AG04449 (cell line): ENCODE measurements at regions not wholly inside any gene's neighbourhood (a gene's known extent, or its start where the extent isn't known, plus 50 kb on each side); places are given as distances from the start of the nearest gene placed in this dataset.

Source experiments
- CTCF ChIA-PET: fragments of 350-600 bp; formaldehyde crosslinking; extraction: SDS; loops from one replicate; lab custom pipeline; 2021; ENCODE audit warnings: antibody characterized with exemption; lab: Yijun Ruan, JAX
- POLR2A ChIA-PET: fragments of 400-600, 350-600 bp; formaldehyde crosslinking; extraction: SDS; loops from one replicate; lab custom pipeline; 2020; ENCODE audit warnings: antibody characterized with exemption, inconsistent platforms; lab: Yijun Ruan, JAX
- DNase-seq: peaks from one replicate; pipeline ENCODE4 v3.0.0-alpha.2; 2010; ENCODE audit warnings: low read depth, low spot score
- H3K4me3 ChIP-seq: 2 replicates; pipeline ENCODE4 v1.5.1; 2011; ENCODE audit warnings: low read depth, mild to moderate bottlenecking, control low read depth, low read length
- TF ChIP-seq, protein P1 (sequence below): IDR thresholded peaks from one replicate; pipeline ENCODE4 v1.5.1; 2011; ENCODE audit warnings: mild to moderate bottlenecking, moderate library complexity, low read length, control low read depth, inconsistent platforms; ENCODE audit not compliant: insufficient read depth; ENCODE audit errors: missing control alignments

DNA sequence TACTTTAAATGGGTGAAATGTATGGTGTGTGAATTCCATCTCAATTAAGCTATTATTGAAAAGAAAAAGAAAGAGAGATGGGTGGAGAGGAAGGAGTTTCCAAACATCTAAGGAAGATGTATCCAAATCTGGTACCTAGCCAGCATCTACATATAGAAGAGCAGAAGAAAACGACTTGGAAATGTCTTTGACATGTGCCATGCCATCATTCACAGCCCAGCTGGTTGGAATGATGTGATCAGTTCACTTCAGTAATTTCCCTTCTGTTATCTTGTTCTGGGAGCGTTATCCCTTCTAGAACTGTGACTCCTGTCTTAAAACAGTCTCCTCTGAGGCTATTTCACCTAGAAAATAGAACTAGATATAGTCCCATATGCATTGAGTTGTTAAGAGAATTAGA, 312.8 kb upstream of the GYPC start:
- ChIA-PET CTCF (no interaction called here), POLR2A (no interaction called here)
- TF ChIP-seq, protein P1, sequence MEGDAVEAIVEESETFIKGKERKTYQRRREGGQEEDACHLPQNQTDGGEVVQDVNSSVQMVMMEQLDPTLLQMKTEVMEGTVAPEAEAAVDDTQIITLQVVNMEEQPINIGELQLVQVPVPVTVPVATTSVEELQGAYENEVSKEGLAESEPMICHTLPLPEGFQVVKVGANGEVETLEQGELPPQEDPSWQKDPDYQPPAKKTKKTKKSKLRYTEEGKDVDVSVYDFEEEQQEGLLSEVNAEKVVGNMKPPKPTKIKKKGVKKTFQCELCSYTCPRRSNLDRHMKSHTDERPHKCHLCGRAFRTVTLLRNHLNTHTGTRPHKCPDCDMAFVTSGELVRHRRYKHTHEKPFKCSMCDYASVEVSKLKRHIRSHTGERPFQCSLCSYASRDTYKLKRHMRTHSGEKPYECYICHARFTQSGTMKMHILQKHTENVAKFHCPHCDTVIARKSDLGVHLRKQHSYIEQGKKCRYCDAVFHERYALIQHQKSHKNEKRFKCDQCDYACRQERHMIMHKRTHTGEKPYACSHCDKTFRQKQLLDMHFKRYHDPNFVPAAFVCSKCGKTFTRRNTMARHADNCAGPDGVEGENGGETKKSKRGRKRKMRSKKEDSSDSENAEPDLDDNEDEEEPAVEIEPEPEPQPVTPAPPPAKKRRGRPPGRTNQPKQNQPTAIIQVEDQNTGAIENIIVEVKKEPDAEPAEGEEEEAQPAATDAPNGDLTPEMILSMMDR, result no peak
- DNase-seq, result no peak
- H3K4me3 ChIP-seq, result no peak overlapping the region

DNA sequence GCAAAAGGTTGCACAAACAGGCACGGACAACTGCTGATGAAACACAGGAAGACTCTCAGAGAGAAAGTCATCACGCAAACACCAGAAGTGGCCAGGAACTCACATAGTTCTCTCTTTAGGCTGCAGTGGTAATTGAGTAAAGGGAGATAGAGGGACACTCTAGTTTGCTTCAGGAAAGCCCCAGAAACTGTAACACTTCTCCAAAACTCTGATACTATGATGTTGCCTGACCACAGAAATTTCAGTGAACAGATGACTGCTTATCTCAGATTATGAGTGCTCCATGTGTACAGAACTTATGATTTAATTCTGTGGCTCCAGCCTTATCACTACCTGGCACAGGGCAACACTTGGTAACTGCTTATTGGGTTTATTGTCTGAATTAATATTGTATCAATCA, 311.5 kb upstream of the GYPC start:
- ChIA-PET POLR2A (no interaction called here), CTCF (no interaction called here)
- TF ChIP-seq, protein P1, result no peak
- no peak for DNase-seq
- H3K4me3 ChIP-seq, result no peak overlapping the region

DNA sequence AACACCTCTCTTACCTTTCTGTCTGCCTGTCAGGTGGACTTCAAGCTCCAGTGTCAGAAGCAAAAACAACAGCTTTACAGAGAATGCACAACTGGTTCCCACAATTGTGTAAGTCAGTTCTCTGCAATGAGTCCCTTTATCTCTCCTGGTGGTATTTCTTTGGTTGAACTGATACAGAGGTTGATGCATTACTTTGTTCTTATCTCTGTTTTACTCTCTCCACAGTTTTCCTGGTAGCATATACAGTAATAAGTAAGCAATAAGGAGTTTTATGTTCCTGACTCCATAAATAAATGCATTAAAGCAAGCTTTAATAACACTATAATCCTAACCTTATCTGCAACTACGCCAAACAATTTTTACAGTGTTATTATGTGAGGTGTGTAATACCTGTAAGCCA, 310.3 kb upstream of the GYPC start:
- CTCF ChIA-PET, result no interaction called here
- DNase-seq, result no peak
- TF ChIP-seq, protein P1, result no peak
- POLR2A ChIA-PET, result no interaction called here
- no peak overlapping the region for H3K4me3 ChIP-seq

DNA sequence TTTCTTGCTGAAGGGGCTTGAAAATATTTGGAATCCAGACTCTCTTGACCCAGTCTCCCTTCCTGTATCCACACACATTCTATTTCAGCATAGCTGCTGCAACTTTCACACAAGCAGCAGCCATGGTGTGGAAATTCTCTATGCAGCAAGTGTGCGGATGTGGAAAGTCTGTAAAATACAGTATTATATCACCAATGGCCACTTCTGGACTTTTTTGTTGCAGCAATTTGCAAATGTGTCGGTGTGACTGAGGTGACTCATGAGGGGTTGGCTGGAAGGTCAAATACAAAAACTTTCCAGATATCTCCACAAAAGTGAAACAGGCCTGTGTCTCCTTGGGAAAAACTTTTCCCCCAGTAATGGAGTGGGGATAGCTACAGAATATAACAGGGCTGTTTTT, 299.3 kb upstream of the GYPC start:
- DNase-seq, result no peak
- TF ChIP-seq, protein P1, result no peak
- CTCF ChIA-PET, result no interaction called here
- H3K4me3 ChIP-seq, result no peak overlapping the region
- POLR2A ChIA-PET, result no interaction called here

DNA sequence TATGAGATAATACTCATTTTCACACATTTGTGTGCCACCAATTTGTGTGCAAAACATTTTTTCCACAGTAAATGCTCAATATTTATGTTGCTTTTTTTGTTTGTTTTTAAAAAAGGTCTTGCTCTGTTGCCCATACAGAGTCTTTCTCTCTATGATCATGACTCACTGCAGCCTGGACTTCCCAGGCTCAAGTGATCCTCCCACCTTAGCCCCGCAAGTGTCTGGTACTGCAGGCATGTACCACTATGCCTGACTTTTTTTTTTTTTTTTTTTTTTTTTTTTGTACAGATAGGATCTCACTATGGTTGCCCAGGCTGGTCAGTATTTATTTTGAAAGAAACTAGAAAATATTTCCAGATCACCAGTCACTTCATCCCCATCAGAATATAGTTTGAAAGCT, 297.8 kb upstream of the GYPC start:
- POLR2A ChIA-PET, result no interaction called here
- CTCF ChIA-PET, result no interaction called here
- TF ChIP-seq, protein P1, result no peak

DNA sequence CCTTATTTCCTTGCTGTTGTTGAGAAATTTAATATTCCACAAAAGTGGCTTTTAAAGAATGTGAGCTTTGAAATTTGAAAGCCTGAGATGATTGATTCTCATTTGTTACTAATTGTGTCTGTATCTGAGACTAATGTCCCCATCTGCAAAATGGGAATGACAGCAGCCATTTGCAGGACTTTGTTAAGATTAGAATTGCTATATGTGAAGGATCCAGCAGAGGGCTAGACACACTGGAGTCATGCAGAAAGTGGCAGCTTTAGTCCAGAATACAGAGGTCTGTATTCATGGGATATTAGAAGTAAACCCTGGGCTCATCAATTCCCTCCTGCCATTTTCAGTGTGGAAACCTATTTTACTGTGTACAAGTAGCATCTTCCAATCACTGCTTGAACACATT, 296.5 kb upstream of the GYPC start:
- no peak overlapping the region for H3K4me3 ChIP-seq
- TF ChIP-seq, protein P1, result no peak
- ChIA-PET CTCF (no interaction called here), POLR2A (no interaction called here)
- no peak for DNase-seq

More for the DNA sequence above, 297.8 kb upstream of the GYPC start:
- no peak for DNase-seq
- H3K4me3 ChIP-seq, result no peak overlapping the region
